ENCODE measurements at regions not wholly inside any gene's neighbourhood (a gene's known extent, or its start where the extent isn't known, plus 50 kb on each side); places are given as distances from the start of the nearest gene placed in this dataset.

GRCh38 chr5:71883742-71884103 lies 164.6 kb downstream of the CARTPT start:
- TF ChIP-seq, protein P1, sequence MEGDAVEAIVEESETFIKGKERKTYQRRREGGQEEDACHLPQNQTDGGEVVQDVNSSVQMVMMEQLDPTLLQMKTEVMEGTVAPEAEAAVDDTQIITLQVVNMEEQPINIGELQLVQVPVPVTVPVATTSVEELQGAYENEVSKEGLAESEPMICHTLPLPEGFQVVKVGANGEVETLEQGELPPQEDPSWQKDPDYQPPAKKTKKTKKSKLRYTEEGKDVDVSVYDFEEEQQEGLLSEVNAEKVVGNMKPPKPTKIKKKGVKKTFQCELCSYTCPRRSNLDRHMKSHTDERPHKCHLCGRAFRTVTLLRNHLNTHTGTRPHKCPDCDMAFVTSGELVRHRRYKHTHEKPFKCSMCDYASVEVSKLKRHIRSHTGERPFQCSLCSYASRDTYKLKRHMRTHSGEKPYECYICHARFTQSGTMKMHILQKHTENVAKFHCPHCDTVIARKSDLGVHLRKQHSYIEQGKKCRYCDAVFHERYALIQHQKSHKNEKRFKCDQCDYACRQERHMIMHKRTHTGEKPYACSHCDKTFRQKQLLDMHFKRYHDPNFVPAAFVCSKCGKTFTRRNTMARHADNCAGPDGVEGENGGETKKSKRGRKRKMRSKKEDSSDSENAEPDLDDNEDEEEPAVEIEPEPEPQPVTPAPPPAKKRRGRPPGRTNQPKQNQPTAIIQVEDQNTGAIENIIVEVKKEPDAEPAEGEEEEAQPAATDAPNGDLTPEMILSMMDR (optimal IDR thresholded peaks at IDR 0.05 in 1 of 3, IDR thresholded peaks at IDR 0.05 in 1 of 3, conservative IDR thresholded peaks at IDR 0.05 in 1 of 3; ENCODE audit: extremely low read depth in 1 of 3, insufficient read depth in 2 of 3, low read length in 3 of 3): no peak
- TF ChIP-seq EZH2 (IDR thresholded peaks at IDR 0.05; ENCODE audit: low read length): no peak
